ENCODE measurements at regions not wholly inside any gene's neighbourhood (a gene's known extent, or its start where the extent isn't known, plus 50 kb on each side); places are given as distances from the start of the nearest gene placed in this dataset.
"Not testable (repeated sequence)": the region's sequence is repeated elsewhere in the genome, so short reads cannot be mapped to it uniquely, and the experiment has no call there.

DNA sequence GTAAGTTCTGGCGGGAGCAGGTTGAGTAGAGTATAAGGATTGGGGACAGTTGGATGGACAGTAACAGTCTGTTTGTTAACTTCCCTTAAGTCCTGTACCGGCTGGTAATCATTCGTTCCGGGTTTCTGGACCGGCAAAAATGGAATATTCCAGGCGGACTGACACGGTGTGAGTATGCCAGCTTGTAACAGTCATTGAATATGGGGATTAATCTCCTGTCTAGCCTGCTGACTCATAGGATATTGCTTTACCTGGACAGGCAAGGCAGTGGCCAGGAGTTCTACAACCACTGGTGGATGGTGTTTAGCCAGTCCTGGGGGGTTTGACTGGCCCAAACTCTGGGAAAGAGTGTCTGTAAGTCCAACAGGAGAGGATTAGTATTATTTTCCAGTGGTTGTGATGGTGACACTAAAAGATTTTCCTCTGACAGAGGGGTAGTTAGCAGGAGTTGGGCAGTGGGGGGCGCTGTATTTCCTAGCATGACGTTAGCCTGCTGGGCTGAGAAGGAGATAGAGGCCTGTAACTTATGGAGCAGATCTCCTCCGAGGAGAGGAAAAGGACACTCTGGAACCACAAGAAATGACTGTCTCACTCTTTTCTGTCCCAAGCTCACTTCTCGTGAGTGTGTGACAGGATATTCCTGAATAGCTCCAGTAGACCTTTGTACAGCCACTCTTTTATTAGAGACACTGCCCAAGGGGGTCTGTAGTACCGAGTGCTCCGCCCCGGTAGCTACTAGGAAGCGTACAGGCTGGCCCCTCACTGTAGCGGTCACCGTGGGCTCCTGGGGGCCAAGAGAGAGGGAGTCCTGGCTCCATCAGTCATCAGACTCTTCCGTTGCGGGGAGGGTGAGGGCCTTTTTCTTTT is 152.2 kb downstream of the TRIM27 start:
- no peak for DNase-seq

DNA sequence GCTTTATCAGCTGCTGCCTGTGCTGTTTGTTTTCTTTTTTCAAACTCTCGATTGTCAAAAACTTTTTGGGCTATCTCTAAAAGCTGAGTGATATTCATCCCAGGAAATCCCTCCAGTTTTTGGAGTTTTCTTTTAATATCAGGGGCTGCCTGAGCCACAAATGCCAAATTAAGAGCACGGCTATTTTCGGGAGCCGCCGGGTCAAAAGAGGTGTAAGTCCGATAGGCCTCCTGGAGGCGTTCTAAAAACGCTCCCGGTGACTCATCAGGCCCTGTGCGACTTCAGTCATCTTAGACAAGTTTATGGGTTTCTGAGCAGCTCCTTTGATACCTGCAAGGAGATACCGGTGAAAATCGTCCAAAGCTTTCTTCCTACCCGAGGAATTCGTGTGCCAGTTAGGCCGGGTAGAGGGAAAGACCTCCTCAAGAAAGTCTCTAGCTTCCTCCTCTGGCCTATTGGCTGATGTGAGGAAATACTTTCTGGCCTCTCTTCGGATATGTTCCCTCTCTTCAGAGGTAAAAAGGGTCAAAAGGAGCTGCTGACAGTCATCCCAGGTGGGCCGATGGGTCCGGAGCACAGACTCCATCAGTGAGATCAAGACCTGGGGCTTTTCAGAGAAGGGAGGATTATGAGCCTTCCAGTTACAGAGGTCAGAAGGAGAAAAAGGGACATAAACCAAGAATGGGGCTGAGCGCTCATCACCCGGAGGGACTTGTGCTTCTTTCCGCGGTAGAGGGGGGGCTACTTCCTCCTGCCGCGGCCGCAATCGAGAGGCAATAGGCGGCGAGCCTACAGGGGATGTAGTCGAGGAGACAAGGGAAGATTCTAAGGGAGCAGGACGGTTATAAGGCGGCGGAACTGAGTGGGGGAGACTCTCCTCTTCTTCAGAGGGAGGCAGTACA is 151.1 kb downstream of the TRIM27 start:
- DNase-seq: no peak

- DNase-seq: no peak
Observed at GRCh38 chr6:28774292-28775051, 149.3 kb downstream of the TRIM27 start.

- no peak for DNase-seq
Observed at GRCh38 chr6:28775052-28775376, 148.8 kb downstream of the TRIM27 start.

- DNase-seq: no peak
Observed at GRCh38 chr6:28775405-28776129, 148.2 kb downstream of the TRIM27 start.

DNA sequence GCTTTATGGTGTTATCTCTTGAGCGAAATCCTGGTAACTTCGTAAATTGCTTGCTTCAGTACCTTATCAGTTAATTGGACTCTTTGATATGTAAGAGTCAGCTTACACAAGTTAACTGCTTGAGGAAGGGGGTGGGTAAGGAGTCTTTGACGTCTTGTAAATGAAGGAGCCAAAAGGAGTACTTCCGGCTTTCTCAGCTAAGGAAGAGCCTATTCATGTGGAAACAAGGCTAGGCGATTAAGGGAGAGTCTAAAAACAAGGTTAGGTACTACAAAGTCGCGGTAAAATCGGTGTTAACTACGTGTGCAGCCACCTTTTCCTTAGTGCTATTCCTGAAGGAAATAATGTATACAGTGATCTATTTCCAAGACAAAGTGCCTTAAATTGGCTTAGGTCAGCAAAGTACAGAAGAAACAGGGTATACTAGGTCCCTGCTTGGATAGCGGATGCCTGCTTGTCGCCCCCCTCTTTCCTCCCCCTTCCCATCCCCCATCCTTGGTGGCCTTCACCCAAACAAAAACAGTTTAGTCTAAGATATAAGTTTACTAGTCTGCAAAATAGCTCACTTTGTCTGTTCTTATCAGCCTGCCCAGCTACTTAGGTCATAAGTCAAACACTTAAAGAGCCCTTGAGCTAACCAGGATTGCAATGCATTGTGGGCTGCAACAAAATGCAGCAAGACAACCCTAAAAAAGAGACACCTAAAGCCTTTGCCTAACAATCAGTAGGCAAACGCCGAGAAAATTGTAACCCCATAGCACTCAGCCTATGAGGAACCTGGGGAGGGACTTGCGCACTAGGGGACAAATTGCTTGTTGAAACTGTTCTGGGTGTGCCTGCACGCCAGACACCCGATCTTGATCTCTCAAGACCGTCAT is 147.3 kb downstream of the TRIM27 start:
- no peak for DNase-seq

- DNase-seq: no peak
Observed at GRCh38 chr6:28777147-28777461, 146.7 kb downstream of the TRIM27 start.

- DNase-seq: no peak
Observed at GRCh38 chr6:28782113-28782673, 141.6 kb downstream of the TRIM27 start.

DNA sequence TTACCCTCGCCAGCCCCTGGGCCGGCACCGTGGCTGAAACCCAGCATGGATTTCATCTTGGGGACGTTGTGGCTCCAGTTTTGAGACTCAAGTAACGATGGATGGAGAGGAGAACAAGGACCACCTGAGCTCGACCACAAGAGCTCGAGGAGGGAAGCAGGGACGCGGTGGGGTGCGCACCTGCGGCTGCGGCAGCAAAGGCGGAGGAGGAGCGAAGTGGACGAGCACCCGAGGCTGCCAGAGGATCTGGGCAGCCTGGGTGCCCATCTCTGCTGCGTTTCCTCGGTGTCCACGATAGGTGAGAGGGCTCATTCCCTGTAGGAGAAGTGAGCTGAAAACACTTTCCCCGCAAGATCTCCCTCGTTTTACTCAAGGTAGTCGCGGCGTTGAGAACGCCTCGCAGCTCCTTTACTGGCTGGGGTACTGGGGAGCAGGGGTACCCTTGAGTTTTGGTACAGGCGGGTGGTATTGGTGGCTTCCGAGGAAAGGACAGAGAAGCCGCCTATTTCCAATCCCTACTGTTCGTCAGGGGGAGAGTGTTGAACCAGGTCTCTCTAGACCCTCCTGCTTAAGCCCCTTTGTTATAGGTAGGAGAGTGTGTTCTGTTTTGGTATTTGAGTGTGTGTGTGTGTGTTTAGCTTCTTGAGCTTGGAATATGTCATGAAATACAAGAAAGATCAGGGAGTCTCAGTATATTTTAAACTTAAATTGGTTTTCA is 137.7 kb downstream of the TRIM27 start:
- DNase-seq: no peak

GRCh38 chr6:28789553-28790083 is 134.2 kb downstream of the TRIM27 start:
- no peak for DNase-seq

DNA sequence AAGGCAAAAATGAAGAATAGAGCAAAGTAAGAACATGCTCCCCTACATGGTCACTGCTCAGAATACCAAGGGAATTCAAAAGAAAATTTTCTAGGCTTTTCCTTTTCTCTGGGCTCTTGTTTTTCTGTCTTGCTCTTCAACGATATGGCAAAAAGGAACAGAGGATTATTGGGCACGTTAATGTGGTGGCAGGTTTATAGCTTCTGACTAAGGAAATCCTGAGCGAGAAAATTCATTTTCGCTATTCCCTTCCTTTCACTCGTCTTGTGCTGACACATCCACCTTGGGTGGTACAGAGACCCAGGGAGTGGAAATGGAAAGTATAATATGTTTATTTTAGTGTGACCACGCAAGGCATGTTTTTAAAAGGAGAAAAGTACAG is 132.8 kb downstream of the TRIM27 start:
- no peak for DNase-seq

- DNase-seq: no peak
Observed at GRCh38 chr6:28794175-28795002, 129.4 kb downstream of the TRIM27 start.

DNA sequence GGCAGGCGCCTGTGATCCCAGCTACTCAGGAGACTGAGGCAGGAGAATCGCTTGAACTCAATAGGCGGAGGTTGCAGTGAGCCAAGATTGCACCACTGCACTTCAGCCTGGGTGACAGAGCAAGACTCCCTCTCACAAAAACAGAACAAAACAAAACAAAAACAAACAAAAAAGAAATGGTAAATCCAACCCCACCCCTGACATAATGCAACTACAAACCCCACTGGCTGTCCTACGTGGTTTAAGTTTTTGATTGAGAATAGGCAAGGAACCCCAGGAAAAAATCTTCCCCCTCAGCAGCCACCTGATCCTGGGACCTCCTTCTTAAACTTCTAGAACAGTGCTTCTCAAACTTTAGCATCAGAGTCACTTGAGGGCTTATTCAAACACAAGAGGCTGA is 123.1 kb downstream of the TRIM27 start:
- not testable (repeated sequence) for DNase-seq

- no peak for DNase-seq
Observed at GRCh38 chr6:28802417-28803336, 121.1 kb downstream of the TRIM27 start.

- no peak for DNase-seq
Observed at GRCh38 chr6:28803337-28803709, 120.5 kb downstream of the TRIM27 start.

- DNase-seq: no peak
Observed at GRCh38 chr6:28807682-28808280, 116.0 kb downstream of the TRIM27 start.

- DNase-seq: no peak
Observed at GRCh38 chr6:28808383-28808782, 115.4 kb downstream of the TRIM27 start.

All from NCI-H510A (cell line).